SK-N-SH (cell line): ENCODE measurements at regions not wholly inside any gene's neighbourhood (a gene's known extent, or its start where the extent isn't known, plus 50 kb on each side); places are given as distances from the start of the nearest gene placed in this dataset.

Source experiments
- CTCF ChIA-PET: fragments of 300-600, 350-600 bp; formaldehyde crosslinking; extraction: SDS; loops from one replicate; lab custom pipeline; 2021; lab: Yijun Ruan, JAX
- POLR2A ChIA-PET: fragments of 350-600 bp; sonication (Branson Sonifier 250); formaldehyde crosslinking; extraction: SDS; loops from one replicate; lab custom pipeline; 2020; ENCODE audit warnings: antibody characterized with exemption, inconsistent platforms; lab: Yijun Ruan, JAX
- DNase-seq: peaks from one replicate; pipeline ENCODE4 v3.0.0; 2012
- H2AFZ ChIP-seq: fragments of 200-600 bp; sonication (generic); 2 replicates; pipeline ENCODE4 v1.8.1; 2016; ENCODE audit warnings: antibody characterized with exemption, mild to moderate bottlenecking, low read depth
- H3F3A ChIP-seq: fragments of 200-600 bp; sonication (generic); replicated peaks from 2 replicates; pipeline ENCODE3; 2016; ENCODE audit warnings: antibody characterized with exemption, mild to moderate bottlenecking; ENCODE audit not compliant: insufficient read depth
- H3K27ac ChIP-seq, 2 experiments: fragments of 200-500 bp in 1 of 2; fragments of 200-600 bp in 1 of 2; sonication (Bioruptor generic) in 1 of 2; sonication (generic), shearing (Covaris generic) in 1 of 2; 2 replicates each; pipeline versions ENCODE4 v1.5.1 to v1.6.1; 2014 to 2016; ENCODE audit warnings: low read depth in 2 of 2, inconsistent platforms in 1 of 2, low read length in 1 of 2, mild to moderate bottlenecking in 1 of 2, mixed read lengths in 1 of 2
- H3K27me3 ChIP-seq: fragments of 200-600 bp; sonication (generic), shearing (Covaris generic); 2 replicates; pipeline ENCODE4 v1.6.1; 2016; ENCODE audit warnings: mixed run types; ENCODE audit not compliant: insufficient read depth
- H3K36me3 ChIP-seq, 2 experiments: fragments of 200-500 bp in 1 of 2; fragments of 200-600 bp in 1 of 2; sonication (Bioruptor generic) in 1 of 2; sonication (generic) in 1 of 2; replicated peaks in 1 of 2; 2 replicates each; pipeline versions ENCODE3 to v1.5.1; 2014 to 2016; ENCODE audit warnings: low read length in 1 of 2, mild to moderate bottlenecking in 1 of 2; ENCODE audit not compliant: insufficient read depth in 2 of 2, control insufficient read depth in 1 of 2
- H3K4me1 ChIP-seq, 2 experiments: fragments of 200-500 bp in 1 of 2; fragments of 200-600 bp in 1 of 2; sonication (Bioruptor generic) in 1 of 2; sonication (generic), shearing (Covaris generic) in 1 of 2; 2 replicates each; pipeline versions ENCODE4 v1.5.1 to v1.6.1; 2014 to 2016; ENCODE audit warnings: low read depth in 1 of 2, low read length in 1 of 2, mixed run types in 1 of 2; ENCODE audit not compliant: insufficient read depth in 2 of 2, control insufficient read depth in 1 of 2
- H3K4me2 ChIP-seq: fragments of 200-600 bp; sonication (generic), shearing (Covaris generic); 2 replicates; pipeline ENCODE4 v1.6.1; 2017; ENCODE audit warnings: mixed run types
- H3K4me3 ChIP-seq, 2 experiments: fragments of 200-500 bp in 1 of 2; fragments of 200-600 bp in 1 of 2; sonication (Bioruptor generic) in 1 of 2; sonication (generic), shearing (Covaris generic) in 1 of 2; 2 replicates each; pipeline versions ENCODE4 v1.5.1 to v1.8.1; 2014 to 2016; ENCODE audit warnings: low read depth in 2 of 2, inconsistent platforms in 1 of 2, low read length in 1 of 2, mild to moderate bottlenecking in 1 of 2, mixed read lengths in 1 of 2, moderate library complexity in 1 of 2
- H3K79me2 ChIP-seq: fragments of 200-600 bp; sonication (generic); 2 replicates; pipeline ENCODE4 v1.8.1; 2017; ENCODE audit warnings: mild to moderate bottlenecking; ENCODE audit not compliant: insufficient read depth
- H3K9ac ChIP-seq: fragments of 200-600 bp; sonication (generic); 2 replicates; pipeline ENCODE4 v1.6.1; 2017; ENCODE audit warnings: mixed run types
- H3K9me2 ChIP-seq: fragments of 200-600 bp; sonication (generic); 2 replicates; pipeline ENCODE4 v1.6.1; 2017; ENCODE audit warnings: mixed run types
- H3K9me3 ChIP-seq: fragments of 200-600 bp; sonication (generic); 2 replicates; pipeline ENCODE4 v1.6.1; 2017; ENCODE audit warnings: mixed run types, mild to moderate bottlenecking, moderate library complexity
- H4K20me1 ChIP-seq: fragments of 200-600 bp; sonication (generic); 2 replicates; pipeline ENCODE4 v1.6.1; 2017; ENCODE audit warnings: mild to moderate bottlenecking, mixed run types; ENCODE audit not compliant: insufficient read depth
- ELF1 ChIP-seq: IDR thresholded peaks from 2 replicates; pipeline ENCODE4 v1.4.0; 2012
- EP300 ChIP-seq, 2 experiments: IDR thresholded peaks; 2 replicates each; pipeline versions ENCODE4 v1.4.0 to v1.6.1; 2012; ENCODE audit warnings: borderline replicate concordance in 1 of 2, low read depth in 1 of 2, low read length in 1 of 2
- EZH2phosphoT487 ChIP-seq: fragments of 200-600 bp; sonication (generic); IDR thresholded peaks from 2 replicates; pipeline ENCODE4 v1.6.1; 2017; ENCODE audit warnings: low read depth, mixed run types, mild to moderate bottlenecking, antibody characterized with exemption, moderate library complexity, borderline replicate concordance
- FOXM1 ChIP-seq: IDR thresholded peaks from 2 replicates; pipeline ENCODE4 v1.4.0; 2012; ENCODE audit warnings: low read depth, mild to moderate bottlenecking
- MEF2A ChIP-seq: IDR thresholded peaks from 2 replicates; pipeline ENCODE4 v1.4.0; 2012; ENCODE audit warnings: low read depth, borderline replicate concordance
- MXI1 ChIP-seq: IDR thresholded peaks from 2 replicates; pipeline ENCODE4 v1.6.1; 2012; ENCODE audit warnings: mild to moderate bottlenecking, low read depth, low read length, improper control_type of control experiment
- POLR2AphosphoS5 ChIP-seq: IDR thresholded peaks from 2 replicates; pipeline ENCODE4 v1.6.1; 2012; ENCODE audit warnings: low read depth, low read length
- RAD21 ChIP-seq: IDR thresholded peaks from 2 replicates; pipeline ENCODE4 v1.6.1; 2012; ENCODE audit warnings: mild to moderate bottlenecking, low read length
- RXRA ChIP-seq: IDR thresholded peaks from 2 replicates; pipeline ENCODE4 v1.4.0; 2012; ENCODE audit warnings: low read depth, mild to moderate bottlenecking, borderline replicate concordance
- SIN3A ChIP-seq: IDR thresholded peaks from 2 replicates; pipeline ENCODE4 v1.6.1; 2012; ENCODE audit warnings: low read depth, mild to moderate bottlenecking, low read length, moderate library complexity, borderline replicate concordance
- SMC3 ChIP-seq: IDR thresholded peaks from 2 replicates; pipeline ENCODE4 v1.6.1; 2012; ENCODE audit warnings: low read depth, low read length, improper control_type of control experiment
- TEAD4 ChIP-seq: IDR thresholded peaks from 2 replicates; pipeline ENCODE4 v1.4.0; 2012; ENCODE audit warnings: mild to moderate bottlenecking, borderline replicate concordance; ENCODE audit not compliant: insufficient read depth
- WGBS: methylation state at CpG from one replicate; pipeline ENCODE4 v1.1.6; 2017; ENCODE audit warnings: low lambda C conversion rate; 5-methylcytosine and 5-hydroxymethylcytosine counted together
- TF ChIP-seq, protein P1 (sequence below): fragments of 200-600 bp; sonication (generic); IDR thresholded peaks from 2 replicates; pipeline ENCODE4 v1.6.1; 2017; ENCODE audit warnings: antibody characterized with exemption, mild to moderate bottlenecking, moderate library complexity
- TF ChIP-seq, protein P2 (sequence below): IDR thresholded peaks from 2 replicates; pipeline ENCODE4; 2012
- TF ChIP-seq, protein P3 (sequence below): IDR thresholded peaks from 2 replicates; pipeline ENCODE4 v1.4.0; 2012; ENCODE audit warnings: low read depth, borderline replicate concordance

DNA sequence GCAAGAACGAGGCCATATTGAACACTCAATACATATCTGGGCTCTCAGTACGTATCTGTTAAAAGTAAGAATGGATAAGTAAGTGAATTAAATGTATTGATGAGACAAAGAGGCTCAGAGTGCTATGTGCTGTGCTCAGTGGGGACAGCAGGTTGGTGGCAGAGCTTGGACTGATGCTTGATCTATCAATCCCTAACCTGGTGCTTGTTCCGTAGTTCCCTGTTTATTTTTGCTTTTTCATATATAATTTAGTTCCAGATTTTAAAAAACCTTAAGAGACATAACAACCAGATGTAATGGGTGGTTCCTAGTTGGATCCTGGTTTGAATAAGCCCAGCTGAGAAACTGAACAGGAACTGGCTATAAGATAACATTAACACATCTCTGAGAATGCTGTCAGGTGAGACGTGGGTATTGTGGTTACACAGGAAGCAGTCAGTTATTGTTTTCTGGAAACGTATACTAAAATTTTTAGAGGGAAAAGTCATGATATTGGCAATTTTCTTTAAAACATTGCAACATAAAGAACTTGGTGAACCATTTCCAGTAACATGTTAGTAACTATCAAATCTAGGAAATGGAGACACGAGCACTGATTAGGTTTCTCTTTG lies 120.5 kb downstream of the FOXB1 start:
- H3K4me1 ChIP-seq = no peaks in the 10 kb centered on the region; a peak in 1 of 4 replicates
- H3K9me2 ChIP-seq = no peaks in the 10 kb centered on the region
- H3K9me3 ChIP-seq = no peaks in the 10 kb centered on the region
- no peak overlapping the region for H3K9ac ChIP-seq
- no peak for DNase-seq
- no peaks in the 10 kb centered on the region for H3F3A ChIP-seq
- H3K27me3 ChIP-seq = no peaks in the 10 kb centered on the region; the same call in 1 of the 2 replicates
- H3K4me3 ChIP-seq = no peak overlapping the region
- H2AFZ ChIP-seq = no peak overlapping the region
- POLR2A ChIA-PET = no interaction called here
- TF ChIP-seq EZH2phosphoT487 (no peak), POLR2AphosphoS5 (no peak), TEAD4 (no peak), ELF1 (no peak), SIN3A (no peak), SMC3 (no peak), RXRA (no peak), RAD21 (no peak), FOXM1 (no peak), EP300 (IDR thresholded peaks at IDR 0.05; ENCODE audit: borderline replicate concordance in 1 of 2, low read depth in 1 of 2, low read length in 1 of 2) (no peak), MEF2A (no peak)
- TF ChIP-seq, protein P1, sequence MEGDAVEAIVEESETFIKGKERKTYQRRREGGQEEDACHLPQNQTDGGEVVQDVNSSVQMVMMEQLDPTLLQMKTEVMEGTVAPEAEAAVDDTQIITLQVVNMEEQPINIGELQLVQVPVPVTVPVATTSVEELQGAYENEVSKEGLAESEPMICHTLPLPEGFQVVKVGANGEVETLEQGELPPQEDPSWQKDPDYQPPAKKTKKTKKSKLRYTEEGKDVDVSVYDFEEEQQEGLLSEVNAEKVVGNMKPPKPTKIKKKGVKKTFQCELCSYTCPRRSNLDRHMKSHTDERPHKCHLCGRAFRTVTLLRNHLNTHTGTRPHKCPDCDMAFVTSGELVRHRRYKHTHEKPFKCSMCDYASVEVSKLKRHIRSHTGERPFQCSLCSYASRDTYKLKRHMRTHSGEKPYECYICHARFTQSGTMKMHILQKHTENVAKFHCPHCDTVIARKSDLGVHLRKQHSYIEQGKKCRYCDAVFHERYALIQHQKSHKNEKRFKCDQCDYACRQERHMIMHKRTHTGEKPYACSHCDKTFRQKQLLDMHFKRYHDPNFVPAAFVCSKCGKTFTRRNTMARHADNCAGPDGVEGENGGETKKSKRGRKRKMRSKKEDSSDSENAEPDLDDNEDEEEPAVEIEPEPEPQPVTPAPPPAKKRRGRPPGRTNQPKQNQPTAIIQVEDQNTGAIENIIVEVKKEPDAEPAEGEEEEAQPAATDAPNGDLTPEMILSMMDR = no peak
- TF ChIP-seq, protein P2, sequence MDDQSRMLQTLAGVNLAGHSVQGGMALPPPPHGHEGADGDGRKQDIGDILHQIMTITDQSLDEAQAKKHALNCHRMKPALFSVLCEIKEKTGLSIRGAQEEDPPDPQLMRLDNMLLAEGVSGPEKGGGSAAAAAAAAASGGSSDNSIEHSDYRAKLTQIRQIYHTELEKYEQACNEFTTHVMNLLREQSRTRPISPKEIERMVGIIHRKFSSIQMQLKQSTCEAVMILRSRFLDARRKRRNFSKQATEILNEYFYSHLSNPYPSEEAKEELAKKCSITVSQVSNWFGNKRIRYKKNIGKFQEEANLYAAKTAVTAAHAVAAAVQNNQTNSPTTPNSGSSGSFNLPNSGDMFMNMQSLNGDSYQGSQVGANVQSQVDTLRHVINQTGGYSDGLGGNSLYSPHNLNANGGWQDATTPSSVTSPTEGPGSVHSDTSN = no peak
- TF ChIP-seq, protein P3, sequence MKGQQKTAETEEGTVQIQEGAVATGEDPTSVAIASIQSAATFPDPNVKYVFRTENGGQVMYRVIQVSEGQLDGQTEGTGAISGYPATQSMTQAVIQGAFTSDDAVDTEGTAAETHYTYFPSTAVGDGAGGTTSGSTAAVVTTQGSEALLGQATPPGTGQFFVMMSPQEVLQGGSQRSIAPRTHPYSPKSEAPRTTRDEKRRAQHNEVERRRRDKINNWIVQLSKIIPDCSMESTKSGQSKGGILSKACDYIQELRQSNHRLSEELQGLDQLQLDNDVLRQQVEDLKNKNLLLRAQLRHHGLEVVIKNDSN = no peak
- TF ChIP-seq, all 33 proteins: peak for 0
- Histone ChIP-seq H4K20me1 (no peaks in the 10 kb centered on the region), H3K79me2 (no peaks in the 10 kb centered on the region), H3K4me2 (no peak overlapping the region), H3K36me3 (no peaks in the 10 kb centered on the region), H3K27ac (no peak overlapping the region)
- WGBS = 5% methylated on average over 6 of the region's 6 CpGs
- CTCF ChIA-PET = interaction anchor here (0.8 to 2.4 kb wide), 2 partner anchors 11 to 203 kb away, joined by 3 to 9 read pairs; no protein-coding TSS in a partner anchor

DNA sequence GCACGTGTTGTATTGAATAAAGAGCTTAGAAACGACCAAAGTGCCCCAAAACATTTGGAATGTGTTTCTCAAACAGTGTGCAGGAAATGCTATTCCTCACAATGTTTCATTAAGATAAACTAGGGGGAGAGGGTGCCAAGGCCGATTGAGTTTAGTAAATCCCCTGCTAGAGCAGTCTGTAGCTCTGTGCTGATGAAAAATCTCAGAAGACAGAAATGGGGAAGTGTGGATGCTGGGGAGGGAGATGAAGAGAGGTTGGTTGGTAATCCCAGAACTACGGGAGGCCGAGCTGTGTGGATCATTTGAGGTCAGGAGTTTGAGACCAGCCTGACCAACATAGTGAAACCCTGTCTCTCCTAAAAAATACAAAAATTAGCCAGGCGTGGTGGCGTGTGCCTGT lies 121.2 kb downstream of the FOXB1 start:
- H4K20me1 ChIP-seq = no peaks in the 10 kb centered on the region
- no peaks in the 10 kb centered on the region for H3K79me2 ChIP-seq
- H3K4me3 ChIP-seq = no peak overlapping the region
- H3K27me3 ChIP-seq = no peaks in the 10 kb centered on the region; the same call in 1 of the 2 replicates
- 13% methylated on average over 7 of the region's 7 CpGs for WGBS
- H3K9ac ChIP-seq = no peak overlapping the region
- H3K27ac ChIP-seq = no peak overlapping the region
- ChIA-PET POLR2A (no interaction called here), CTCF (interaction anchor here (0.8 to 2.4 kb wide), 2 partner anchors 10 to 202 kb away, joined by 3 to 9 read pairs; no protein-coding TSS in a partner anchor)
- no peaks in the 10 kb centered on the region for H3K9me3 ChIP-seq
- H3K36me3 ChIP-seq = no peaks in the 10 kb centered on the region
- H3F3A ChIP-seq = no peaks in the 10 kb centered on the region
- no peak overlapping the region for H3K4me2 ChIP-seq
- H3K9me2 ChIP-seq = no peaks in the 10 kb centered on the region
- no peak for DNase-seq
- no peak overlapping the region for H2AFZ ChIP-seq
- H3K4me1 ChIP-seq = no peaks in the 10 kb centered on the region; a peak in 1 of 4 replicates
- TF ChIP-seq SIN3A (no peak), MXI1 (no peak), TEAD4 (no peak)
